Spleen (tissue), 11 donors: ENCODE measurements at regions not wholly inside any gene's neighbourhood (a gene's known extent, or its start where the extent isn't known, plus 50 kb on each side); places are given as distances from the start of the nearest gene placed in this dataset.

Source experiments
- DNase-seq: peaks from one replicate; pipeline ENCODE4 v3.0.0-alpha.2; 2020
- H3K27ac ChIP-seq, 8 donors: fragments of 200-600 bp; sonication (generic) in 7 of 8; 1 replicate in 4 of 8; 2 replicates in 4 of 8; pipeline versions ENCODE4 v1.5.0 to v1.8.0; 2016 to 2021; ENCODE audit warnings: inconsistent platforms in 4 of 8, mild to moderate bottlenecking in 4 of 8, moderate library complexity in 1 of 8
- H3K27me3 ChIP-seq, 7 donors: fragments of 200-600 bp; sonication (generic) in 6 of 7; replicated peaks in 1 of 7; 1 replicate in 4 of 7; 2 replicates in 3 of 7; pipeline versions ENCODE4 v1.5.0 to v1.8.0; 2016 to 2021; ENCODE audit warnings: inconsistent platforms in 3 of 7, mild to moderate bottlenecking in 1 of 7
- H3K36me3 ChIP-seq, 6 donors: fragments of 200-600 bp; sonication (generic) in 5 of 6; 1 replicate in 4 of 6; 2 replicates in 2 of 6; pipeline versions ENCODE4 v1.5.0 to v1.8.0; 2016 to 2021; ENCODE audit warnings: inconsistent platforms in 2 of 6
- H3K4me1 ChIP-seq, 6 donors: fragments of 200-600 bp; sonication (generic) in 5 of 6; 1 replicate in 3 of 6; 2 replicates in 3 of 6; pipeline versions ENCODE4 v1.5.0 to v1.8.0; 2016 to 2021; ENCODE audit warnings: inconsistent platforms in 3 of 6
- H3K4me3 ChIP-seq, 8 donors: fragments of 200-600 bp; sonication (generic) in 7 of 8; 1 replicate in 4 of 8; 2 replicates in 4 of 8; pipeline versions ENCODE4 v1.5.0 to v1.8.0; 2016 to 2021; ENCODE audit warnings: inconsistent platforms in 4 of 8, mild to moderate bottlenecking in 4 of 8, moderate library complexity in 2 of 8
- H3K9me3 ChIP-seq, 8 donors: fragments of 200-600 bp; sonication (generic) in 7 of 8; 1 replicate in 4 of 8; 2 replicates in 4 of 8; pipeline versions ENCODE4 v1.5.0 to v1.8.0; 2016 to 2021; ENCODE audit warnings: inconsistent platforms in 4 of 8
- POLR2A ChIP-seq, 3 donors: fragments of 450-650 bp; IDR thresholded peaks; one replicate each; pipeline ENCODE4 v1.5.1; 2017; ENCODE audit warnings: antibody characterized with exemption in 3 of 3, mild to moderate bottlenecking in 1 of 3
- POLR2AphosphoS5 ChIP-seq, 3 donors: sonication (generic); formaldehyde crosslinking; IDR thresholded peaks; one replicate each; pipeline ENCODE4 v1.5.1; 2017; ENCODE audit warnings: antibody characterized with exemption in 3 of 3
- WGBS, 5 donors: extraction: QIAGEN DNeasy Blood & Tissue Kit in 3 of 5; methylation state at CpG; one replicate each; pipeline versions ENCODE4 v1.1.5 to v1.1.7; 2013 to 2018; 5-methylcytosine and 5-hydroxymethylcytosine counted together
- intact Hi-C: fragments of 100-400 bp; cut with DNase I; formaldehyde crosslinking; loops from one replicate; pipeline ENCODE4 v1.15.0; 2023; ENCODE audit warnings: low total_unique reads
- TF ChIP-seq, protein P1 (sequence below), 11 experiments: fragments of 200-600 bp in 7 of 11; fragments of 450-650 bp in 4 of 11; sonication (generic) in 4 of 11; IDR thresholded peaks in 8 of 11; conservative IDR thresholded peaks in 3 of 11; 1 replicate in 7 of 11; 2 replicates in 4 of 11; pipeline versions ENCODE4 v1.4.0 to v1.8.0; 2016 to 2021; ENCODE audit warnings: antibody characterized with exemption in 11 of 11, inconsistent platforms in 4 of 11, mild to moderate bottlenecking in 1 of 11
- donor health status: healthy with polysubstance abuse.
- donor health status: DM: no; HTN: no; CAD: no; lungs with moderate emphysema.
- donor health status: DM: no; HTN: no; CAD: no.
- donor health status: Bipolar disorder and iron deficiency.
- donor health status: healthy.
- donor health status: DM: no; HTN: no; CAD: no.
- donor health status: DM: yes; HTN: yes; CAD: no.

GRCh38 chr6:126252154-126252553 lies 87.8 kb upstream of the CENPW start:
- Histone ChIP-seq H3K36me3 (no peaks in the 10 kb centered on the region), H3K4me3 (no peak overlapping the region), H3K4me1 (no peaks in the 10 kb centered on the region), H3K27me3 (no peaks in the 10 kb centered on the region), H3K9me3 (peaks cover 0 to 13% (median 8%) of the 10 kb centered on the region in 8 donors), H3K27ac (no peak overlapping the region)
- no peak for TF ChIP-seq POLR2A (IDR thresholded peaks at IDR 0.05)
- TF ChIP-seq, protein P1, sequence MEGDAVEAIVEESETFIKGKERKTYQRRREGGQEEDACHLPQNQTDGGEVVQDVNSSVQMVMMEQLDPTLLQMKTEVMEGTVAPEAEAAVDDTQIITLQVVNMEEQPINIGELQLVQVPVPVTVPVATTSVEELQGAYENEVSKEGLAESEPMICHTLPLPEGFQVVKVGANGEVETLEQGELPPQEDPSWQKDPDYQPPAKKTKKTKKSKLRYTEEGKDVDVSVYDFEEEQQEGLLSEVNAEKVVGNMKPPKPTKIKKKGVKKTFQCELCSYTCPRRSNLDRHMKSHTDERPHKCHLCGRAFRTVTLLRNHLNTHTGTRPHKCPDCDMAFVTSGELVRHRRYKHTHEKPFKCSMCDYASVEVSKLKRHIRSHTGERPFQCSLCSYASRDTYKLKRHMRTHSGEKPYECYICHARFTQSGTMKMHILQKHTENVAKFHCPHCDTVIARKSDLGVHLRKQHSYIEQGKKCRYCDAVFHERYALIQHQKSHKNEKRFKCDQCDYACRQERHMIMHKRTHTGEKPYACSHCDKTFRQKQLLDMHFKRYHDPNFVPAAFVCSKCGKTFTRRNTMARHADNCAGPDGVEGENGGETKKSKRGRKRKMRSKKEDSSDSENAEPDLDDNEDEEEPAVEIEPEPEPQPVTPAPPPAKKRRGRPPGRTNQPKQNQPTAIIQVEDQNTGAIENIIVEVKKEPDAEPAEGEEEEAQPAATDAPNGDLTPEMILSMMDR (IDR thresholded peaks at IDR 0.05 in 8 of 11, conservative IDR thresholded peaks at IDR 0.05 in 3 of 11), result no peak
- TF ChIP-seq POLR2AphosphoS5 (IDR thresholded peaks at IDR 0.05), result no peak
- intact Hi-C loops, result no loop called here
- DNase-seq, result no peak
- WGBS, 5 donors, result 78 to 98% (median 89%) methylated on average over 2 of the region's 2 CpGs

GRCh38 chr6:126253431-126253830 lies 86.5 kb upstream of the CENPW start:
- intact Hi-C loops, result no loop called here
- no peaks in the 10 kb centered on the region for H3K27me3 ChIP-seq
- no peaks in the 10 kb centered on the region for H3K36me3 ChIP-seq
- 89 to 100% (median 98%) methylated on average over 2 of the region's 2 CpGs for WGBS, 5 donors
- no peaks in the 10 kb centered on the region for H3K4me1 ChIP-seq
- H3K9me3 ChIP-seq, result peaks cover 0 to 25% (median 21%) of the 10 kb centered on the region in 8 donors
- no peak overlapping the region for H3K4me3 ChIP-seq
- H3K27ac ChIP-seq, result no peak overlapping the region
- TF ChIP-seq, protein P1 (IDR thresholded peaks at IDR 0.05 in 8 of 11, conservative IDR thresholded peaks at IDR 0.05 in 3 of 11), result no peak
- no peak for TF ChIP-seq POLR2AphosphoS5 (IDR thresholded peaks at IDR 0.05)
- TF ChIP-seq POLR2A (IDR thresholded peaks at IDR 0.05), result no peak
- no peak for DNase-seq

DNA sequence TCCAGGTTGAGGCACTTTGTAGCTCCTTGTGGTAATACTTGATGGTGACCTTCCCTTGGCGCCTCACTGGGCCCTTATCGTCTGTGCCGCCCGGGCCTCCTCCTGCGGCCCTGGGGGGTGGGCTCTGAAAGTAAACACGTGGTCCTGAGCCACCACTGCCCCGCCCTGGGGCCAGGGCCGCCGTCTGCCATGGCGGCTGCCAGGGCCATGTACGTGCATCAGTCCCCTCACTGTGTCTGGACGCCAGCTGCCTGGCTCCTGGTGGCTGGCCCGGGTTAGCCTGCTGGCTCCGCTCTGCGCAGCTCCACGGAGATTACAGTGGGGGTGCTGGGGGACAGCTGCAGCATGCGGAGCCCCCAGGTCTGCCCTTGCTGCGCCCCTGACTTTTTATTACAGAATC lies 81.8 kb upstream of the CENPW start:
- Histone ChIP-seq H3K36me3 (no peaks in the 10 kb centered on the region), H3K27ac (no peak overlapping the region), H3K4me3 (no peak overlapping the region), H3K9me3 (peaks cover 2 to 62% (median 56%) of the 10 kb centered on the region in 8 donors), H3K4me1 (no peaks in the 10 kb centered on the region), H3K27me3 (no peaks in the 10 kb centered on the region)
- TF ChIP-seq, protein P1 (IDR thresholded peaks at IDR 0.05 in 8 of 11, conservative IDR thresholded peaks at IDR 0.05 in 3 of 11), result no peak
- TF ChIP-seq POLR2AphosphoS5 (IDR thresholded peaks at IDR 0.05) (no peak), POLR2A (IDR thresholded peaks at IDR 0.05) (no peak)
- WGBS, 5 donors, result 87 to 97% (median 94%) methylated on average over 8 to 18 of the region's 18 CpGs
- intact Hi-C loops, result no loop called here
- DNase-seq, result no peak

GRCh38 chr6:126261792-126262421 lies 78.0 kb upstream of the CENPW start:
- Histone ChIP-seq H3K36me3 (no peaks in the 10 kb centered on the region), H3K9me3 (peaks cover 2 to 56% (median 49%) of the 10 kb centered on the region in 8 donors), H3K27me3 (no peaks in the 10 kb centered on the region), H3K27ac (no peak overlapping the region), H3K4me1 (no peaks in the 10 kb centered on the region), H3K4me3 (no peak overlapping the region)
- intact Hi-C loops, result no loop called here
- WGBS, 5 donors, result 92 to 99% (median 95%) methylated on average over 6 to 7 of the region's 7 CpGs
- no peak for DNase-seq
- no peak for TF ChIP-seq POLR2A (IDR thresholded peaks at IDR 0.05)
- TF ChIP-seq POLR2AphosphoS5 (IDR thresholded peaks at IDR 0.05), result no peak
- TF ChIP-seq, protein P1 (IDR thresholded peaks at IDR 0.05 in 8 of 11, conservative IDR thresholded peaks at IDR 0.05 in 3 of 11), result no peak
